Stimulated activated CD8-positive, alpha-beta memory T cell treated with anti-CD3 and anti-CD28 coated beads, Interleukin-7, amount 100 ng/mL, for 48 hours (primary cell): ENCODE measurements at regions not wholly inside any gene's neighbourhood (a gene's known extent, or its start where the extent isn't known, plus 50 kb on each side); places are given as distances from the start of the nearest gene placed in this dataset.
"Not testable (repeated sequence)": the region's sequence is repeated elsewhere in the genome, so short reads cannot be mapped to it uniquely, and the experiment has no call there.

Experiments used
- DNase-seq, 2 donors: peaks; one replicate each; pipeline ENCODE4 v3.0.0-alpha.2; 2020; ENCODE audit warnings: low read depth in 1 of 2; ENCODE audit errors: extremely low read depth in 1 of 2

GRCh38 chr10:71080381-71081228 lies 131.8 kb upstream of the UNC5B start:
- no peak for DNase-seq

- no peak for DNase-seq
These were observed 131.2 kb upstream of the UNC5B start for GRCh38 chr10:71081229-71081560.

- no peak for DNase-seq
These were observed 130.5 kb upstream of the UNC5B start for GRCh38 chr10:71081912-71082311.

GRCh38 chr10:71082960-71083715 lies 129.2 kb upstream of the UNC5B start:
- no peak for DNase-seq

GRCh38 chr10:71083716-71083975 lies 128.7 kb upstream of the UNC5B start:
- DNase-seq, result no peak

- no peak for DNase-seq
These were observed 128.1 kb upstream of the UNC5B start for GRCh38 chr10:71084061-71084817.

GRCh38 chr10:71084818-71085126 lies 127.6 kb upstream of the UNC5B start:
- DNase-seq, result no peak

GRCh38 chr10:71085689-71086438 lies 126.5 kb upstream of the UNC5B start:
- no peak for DNase-seq

- no peak for DNase-seq
These were observed 125.8 kb upstream of the UNC5B start for GRCh38 chr10:71086439-71087080.

GRCh38 chr10:71087622-71088021 lies 124.7 kb upstream of the UNC5B start:
- DNase-seq, result no peak

- DNase-seq, result no peak
These were observed 124.3 kb upstream of the UNC5B start for GRCh38 chr10:71088054-71088453.

- not testable (repeated sequence) for DNase-seq
These were observed 123.8 kb upstream of the UNC5B start for GRCh38 chr10:71088578-71088977.

GRCh38 chr10:71089162-71089561 lies 123.2 kb upstream of the UNC5B start:
- no peak for DNase-seq

GRCh38 chr10:71090330-71090729 lies 122.0 kb upstream of the UNC5B start:
- no peak for DNase-seq

- DNase-seq, result no peak
These were observed 121.6 kb upstream of the UNC5B start for GRCh38 chr10:71090801-71091200.

- DNase-seq, result no peak
These were observed 119.5 kb upstream of the UNC5B start for GRCh38 chr10:71092812-71093401.

GRCh38 chr10:71093531-71093930 lies 118.8 kb upstream of the UNC5B start:
- DNase-seq, result no peak

GRCh38 chr10:71094712-71095390 lies 117.5 kb upstream of the UNC5B start:
- DNase-seq, result peak in 1 of 2 donors; percentile 25

GRCh38 chr10:71099731-71100361 lies 112.5 kb upstream of the UNC5B start:
- no peak for DNase-seq
